ENCODE measurements at regions not wholly inside any gene's neighbourhood (a gene's known extent, or its start where the extent isn't known, plus 50 kb on each side); places are given as distances from the start of the nearest gene placed in this dataset.
A peak's percentile ranks its signal among the peaks of the same experiment; 100 is the strongest.

GRCh38 chr19:33998302-33998701 is 174.0 kb upstream of the LSM14A start:
- DNase-seq (ENCODE audit: low spot score in 2 of 2) = no peak
- TF ChIP-seq, protein P1, sequence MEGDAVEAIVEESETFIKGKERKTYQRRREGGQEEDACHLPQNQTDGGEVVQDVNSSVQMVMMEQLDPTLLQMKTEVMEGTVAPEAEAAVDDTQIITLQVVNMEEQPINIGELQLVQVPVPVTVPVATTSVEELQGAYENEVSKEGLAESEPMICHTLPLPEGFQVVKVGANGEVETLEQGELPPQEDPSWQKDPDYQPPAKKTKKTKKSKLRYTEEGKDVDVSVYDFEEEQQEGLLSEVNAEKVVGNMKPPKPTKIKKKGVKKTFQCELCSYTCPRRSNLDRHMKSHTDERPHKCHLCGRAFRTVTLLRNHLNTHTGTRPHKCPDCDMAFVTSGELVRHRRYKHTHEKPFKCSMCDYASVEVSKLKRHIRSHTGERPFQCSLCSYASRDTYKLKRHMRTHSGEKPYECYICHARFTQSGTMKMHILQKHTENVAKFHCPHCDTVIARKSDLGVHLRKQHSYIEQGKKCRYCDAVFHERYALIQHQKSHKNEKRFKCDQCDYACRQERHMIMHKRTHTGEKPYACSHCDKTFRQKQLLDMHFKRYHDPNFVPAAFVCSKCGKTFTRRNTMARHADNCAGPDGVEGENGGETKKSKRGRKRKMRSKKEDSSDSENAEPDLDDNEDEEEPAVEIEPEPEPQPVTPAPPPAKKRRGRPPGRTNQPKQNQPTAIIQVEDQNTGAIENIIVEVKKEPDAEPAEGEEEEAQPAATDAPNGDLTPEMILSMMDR (IDR thresholded peaks at IDR 0.05) = no peak
- TF ChIP-seq POLR2AphosphoS5 (IDR thresholded peaks at IDR 0.05) (no peak), POLR2A (IDR thresholded peaks at IDR 0.05) (no peak), EP300 (IDR thresholded peaks at IDR 0.05) (no peak)
- Histone ChIP-seq H3K4me3 (no peak overlapping the region), H3K27me3 (no peaks in the 10 kb centered on the region), H3K27ac (no peak overlapping the region), H3K4me1 (no peaks in the 10 kb centered on the region), H3K36me3 (no peaks in the 10 kb centered on the region), H3K9me3 (no peaks in the 10 kb centered on the region)
- WGBS = 27% methylated on average over 5 of the region's 5 CpGs

DNA sequence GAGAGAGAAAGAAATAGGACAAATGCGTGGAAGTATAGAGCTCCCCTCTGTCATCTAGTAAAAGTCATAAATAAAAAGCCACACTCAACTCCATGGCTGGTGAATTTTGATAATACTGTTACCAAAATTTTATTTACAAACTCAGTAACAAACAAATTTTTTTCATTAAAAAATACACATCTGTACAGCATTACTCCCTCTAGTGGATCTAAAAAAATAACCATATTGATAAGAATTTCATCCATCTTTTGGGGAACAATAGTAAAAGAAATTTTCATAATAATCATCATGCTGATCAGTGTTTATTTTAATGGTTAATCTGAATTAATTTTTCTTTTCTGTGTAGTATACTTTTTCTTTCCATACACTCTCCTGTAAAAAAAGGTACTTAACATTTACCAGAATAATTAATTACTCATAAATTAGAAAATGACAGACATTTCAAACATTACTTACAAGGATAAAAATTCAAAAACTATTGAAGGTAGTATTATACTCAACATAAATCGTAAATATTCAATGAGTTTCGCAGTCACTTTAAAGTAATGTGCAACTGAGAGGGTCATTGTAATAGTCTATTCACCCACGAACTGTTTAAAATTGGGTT is 173.5 kb upstream of the LSM14A start:
- 60% methylated on average over 4 of the region's 4 CpGs for WGBS
- no peaks in the 10 kb centered on the region for H3K36me3 ChIP-seq
- no peak overlapping the region for H3K4me3 ChIP-seq
- no peaks in the 10 kb centered on the region for H3K9me3 ChIP-seq
- H3K27me3 ChIP-seq = no peaks in the 10 kb centered on the region
- TF ChIP-seq POLR2A (IDR thresholded peaks at IDR 0.05) (no peak), POLR2AphosphoS5 (IDR thresholded peaks at IDR 0.05) (no peak)
- TF ChIP-seq, protein P1 (IDR thresholded peaks at IDR 0.05) = peak; percentile 19 to 20
- no peaks in the 10 kb centered on the region for H3K4me1 ChIP-seq
- no peak for DNase-seq (ENCODE audit: low spot score in 2 of 2)
- no peak overlapping the region for H3K27ac ChIP-seq

DNA sequence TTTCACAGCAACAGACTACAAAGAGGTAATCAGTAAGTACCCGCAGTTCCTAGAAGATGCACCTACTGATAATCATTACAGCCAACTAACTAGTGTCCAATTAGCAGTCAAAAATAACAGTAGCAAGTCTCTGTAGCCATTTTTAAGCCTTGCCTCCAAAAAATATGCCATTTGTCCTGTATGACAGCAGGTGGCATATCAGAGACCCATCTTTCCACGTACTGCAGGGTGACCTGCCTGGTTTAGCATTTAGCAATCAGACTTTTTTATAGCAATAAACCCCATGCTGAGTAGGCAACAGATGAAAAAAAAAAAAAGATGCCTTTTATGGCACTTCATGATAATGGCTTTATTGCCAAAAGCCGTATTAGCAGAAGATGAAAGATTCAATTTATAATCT is 155.3 kb upstream of the LSM14A start:
- Histone ChIP-seq H3K9me3 (no peaks in the 10 kb centered on the region), H3K36me3 (no peaks in the 10 kb centered on the region), H3K27ac (no peak overlapping the region), H3K27me3 (peaks cover 31% of the 10 kb centered on the region), H3K4me3 (no peak overlapping the region), H3K4me1 (no peaks in the 10 kb centered on the region)
- no peak for DNase-seq (ENCODE audit: low spot score in 2 of 2)
- 39% methylated on average over 3 of the region's 3 CpGs for WGBS
- TF ChIP-seq, protein P1 (IDR thresholded peaks at IDR 0.05) = no peak
- TF ChIP-seq POLR2AphosphoS5 (IDR thresholded peaks at IDR 0.05) = no peak
- no peak for TF ChIP-seq POLR2A (IDR thresholded peaks at IDR 0.05)
- TF ChIP-seq EP300 (IDR thresholded peaks at IDR 0.05) = no peak

GRCh38 chr19:34017601-34018000 is 154.7 kb upstream of the LSM14A start:
- H3K9me3 ChIP-seq = peaks cover 2% of the 10 kb centered on the region
- H3K4me3 ChIP-seq = no peak overlapping the region
- TF ChIP-seq POLR2A (IDR thresholded peaks at IDR 0.05) (no peak), POLR2AphosphoS5 (IDR thresholded peaks at IDR 0.05) (no peak), EP300 (IDR thresholded peaks at IDR 0.05) (no peak)
- TF ChIP-seq, protein P1 (IDR thresholded peaks at IDR 0.05) = no peak
- WGBS = 58% methylated on average over 5 of the region's 5 CpGs
- no peak overlapping the region for H3K27ac ChIP-seq
- peaks cover 31% of the 10 kb centered on the region for H3K27me3 ChIP-seq
- H3K36me3 ChIP-seq = no peaks in the 10 kb centered on the region
- DNase-seq (ENCODE audit: low spot score in 2 of 2) = no peak
- H3K4me1 ChIP-seq = no peaks in the 10 kb centered on the region

DNA sequence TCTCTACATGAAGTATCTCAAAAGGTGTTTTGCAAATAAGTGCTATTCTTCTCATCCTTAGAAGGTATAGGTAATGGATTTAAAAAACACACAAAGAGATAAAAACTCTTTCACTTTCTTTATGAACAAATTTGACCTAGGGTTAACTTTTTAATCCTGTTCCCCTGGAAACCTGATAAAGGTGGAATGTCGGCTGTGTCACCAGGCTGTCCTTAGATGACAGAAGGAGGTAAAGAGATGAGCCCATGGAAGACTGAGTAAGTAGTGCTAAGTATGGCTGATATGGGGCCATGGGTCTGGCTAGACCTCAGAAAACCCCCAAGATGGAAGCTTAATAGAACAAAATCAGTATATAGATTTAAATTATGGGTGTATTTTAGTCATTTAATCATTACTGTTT is 153.8 kb upstream of the LSM14A start:
- TF ChIP-seq POLR2AphosphoS5 (IDR thresholded peaks at IDR 0.05) (no peak), EP300 (IDR thresholded peaks at IDR 0.05) (no peak)
- no peaks in the 10 kb centered on the region for H3K4me1 ChIP-seq
- H3K9me3 ChIP-seq = peaks cover 10% of the 10 kb centered on the region
- no peak overlapping the region for H3K4me3 ChIP-seq
- no peak for DNase-seq (ENCODE audit: low spot score in 2 of 2)
- H3K36me3 ChIP-seq = no peaks in the 10 kb centered on the region
- peaks cover 30% of the 10 kb centered on the region for H3K27me3 ChIP-seq
- 56% methylated on average over 1 of the region's 1 CpG for WGBS
- no peak overlapping the region for H3K27ac ChIP-seq

DNA sequence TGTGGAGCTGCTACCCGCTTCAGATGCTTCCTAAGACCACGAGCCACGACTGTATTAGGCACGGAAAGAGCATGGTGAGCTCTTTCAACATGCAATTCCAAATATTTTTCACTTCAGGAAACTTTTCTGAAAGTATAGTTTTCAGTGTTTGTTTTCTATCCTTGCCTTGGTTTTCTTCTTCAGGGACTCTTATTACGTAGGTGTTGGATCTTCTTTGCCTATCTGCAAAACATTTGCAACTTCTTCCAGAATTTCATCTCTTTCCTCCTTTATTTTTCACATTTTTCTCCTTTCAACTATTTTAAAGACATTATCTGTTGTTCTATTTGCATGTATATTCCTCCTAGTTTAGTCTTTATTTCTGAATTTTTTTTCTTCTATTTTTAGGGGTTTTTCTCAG is 148.9 kb upstream of the LSM14A start:
- TF ChIP-seq, protein P1 (IDR thresholded peaks at IDR 0.05) = no peak
- TF ChIP-seq POLR2A (IDR thresholded peaks at IDR 0.05) (no peak), EP300 (IDR thresholded peaks at IDR 0.05) (no peak)
- H3K4me1 ChIP-seq = no peaks in the 10 kb centered on the region
- H3K9me3 ChIP-seq = peaks cover 16% of the 10 kb centered on the region
- H3K27me3 ChIP-seq = peaks cover 14% of the 10 kb centered on the region
- WGBS = 85% methylated on average over 5 of the region's 5 CpGs
- H3K4me3 ChIP-seq = no peak overlapping the region
- no peak for DNase-seq (ENCODE audit: low spot score in 2 of 2)
- H3K27ac ChIP-seq = no peak overlapping the region
- no peaks in the 10 kb centered on the region for H3K36me3 ChIP-seq

Measured in suprapubic skin (tissue), 4 donors.